NCI-H82 treated with DMSO at 0.1 percent for 48 hours (cell line): ENCODE measurements at regions not wholly inside any gene's neighbourhood (a gene's known extent, or its start where the extent isn't known, plus 50 kb on each side); places are given as distances from the start of the nearest gene placed in this dataset.
"Not testable (repeated sequence)": the region's sequence is repeated elsewhere in the genome, so short reads cannot be mapped to it uniquely, and the experiment has no call there.

Source experiments
- DNase-seq: peaks from one replicate; lab custom pipeline; 2025; ENCODE audit not compliant: unreplicated experiment; lab: John Stamatoyannopoulos, UW

- DNase-seq, result not testable (repeated sequence)
These were observed 61.3 kb downstream of the SYF2 start for GRCh38 chr1:25171013-25171412.

DNA sequence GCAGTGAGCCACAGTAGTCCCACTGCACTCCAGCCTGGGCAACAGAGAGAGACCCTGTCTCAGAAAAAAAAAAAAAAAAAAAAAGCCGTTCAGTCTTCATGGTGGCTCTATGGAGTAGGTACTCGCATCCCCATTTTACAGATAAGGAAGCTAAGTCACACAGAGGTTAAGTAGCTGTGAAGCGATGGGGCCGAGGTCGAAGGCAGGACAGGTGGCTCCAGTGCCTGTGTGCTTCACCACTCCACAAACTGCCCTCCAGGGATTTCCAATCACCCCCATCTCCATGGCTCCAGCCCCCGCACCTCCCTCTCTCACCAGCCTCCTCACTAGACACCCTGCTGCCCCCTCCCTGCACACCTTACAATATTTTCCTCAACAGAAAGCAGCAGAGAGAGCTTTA, 61.9 kb downstream of the SYF2 start:
- no peak for DNase-seq

- DNase-seq, result no peak
These were observed 62.7 kb downstream of the SYF2 start for GRCh38 chr1:25169610-25170009.

DNA sequence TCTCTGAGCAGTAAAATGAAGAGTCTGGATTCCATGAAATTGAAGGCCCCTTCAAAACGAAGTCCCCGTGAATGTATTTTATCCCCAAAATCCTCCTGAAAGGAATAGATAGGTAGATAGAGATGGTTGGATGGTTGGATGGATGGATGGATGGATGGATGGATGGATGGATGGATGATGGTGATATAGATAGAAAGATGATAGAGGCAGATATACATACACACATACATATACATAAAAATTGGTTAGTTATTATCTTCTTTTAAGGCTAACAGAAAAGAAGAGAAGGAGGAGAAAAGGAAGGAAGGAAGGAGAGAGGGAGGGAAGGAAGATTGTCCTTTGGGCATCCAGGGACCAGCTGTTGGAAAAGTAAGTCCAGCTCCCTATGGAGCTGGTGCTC, 63.1 kb downstream of the SYF2 start:
- no peak for DNase-seq

DNA sequence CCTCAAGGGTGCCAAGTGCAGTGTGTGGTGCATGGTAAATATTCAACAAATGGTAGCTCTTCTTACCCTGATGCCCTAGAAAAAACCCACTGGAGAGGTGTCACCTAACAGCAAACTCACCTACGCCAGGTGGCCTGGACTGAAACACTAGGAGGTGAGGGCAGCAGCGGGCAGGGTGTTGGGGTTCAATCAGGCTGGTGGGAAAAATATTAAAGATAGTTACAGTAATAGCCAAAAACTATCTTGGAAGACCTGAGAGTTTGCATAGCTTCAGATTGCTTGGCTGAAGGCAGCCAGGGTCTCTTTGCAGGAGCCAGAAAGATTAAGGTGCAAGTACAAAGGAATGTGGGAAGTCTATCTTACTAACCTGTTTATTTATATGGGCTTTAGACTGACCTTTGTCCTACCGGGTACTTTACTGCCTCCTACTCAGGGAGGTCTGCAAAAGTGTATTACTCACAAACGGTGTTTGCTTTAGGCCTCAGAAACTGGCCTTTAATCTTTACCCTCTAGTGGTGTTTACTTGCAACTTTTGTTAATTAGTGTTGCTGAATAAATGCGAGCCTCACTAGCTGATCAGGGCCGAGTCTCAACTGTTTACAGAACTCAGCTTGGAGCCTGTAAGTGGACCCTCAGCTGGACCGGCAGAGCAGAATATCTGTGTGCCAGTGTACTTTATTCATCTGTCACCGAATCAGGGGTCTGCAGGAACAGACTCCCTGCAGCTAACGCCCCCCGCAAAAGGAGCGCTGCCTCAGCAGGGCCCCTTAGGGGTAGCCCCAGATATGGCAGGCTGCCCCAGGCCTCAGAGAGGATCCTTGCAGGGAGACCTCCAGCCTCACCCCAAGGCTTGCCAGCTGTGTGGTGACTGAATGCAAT, 63.9 kb downstream of the SYF2 start:
- DNase-seq, result no peak

DNA sequence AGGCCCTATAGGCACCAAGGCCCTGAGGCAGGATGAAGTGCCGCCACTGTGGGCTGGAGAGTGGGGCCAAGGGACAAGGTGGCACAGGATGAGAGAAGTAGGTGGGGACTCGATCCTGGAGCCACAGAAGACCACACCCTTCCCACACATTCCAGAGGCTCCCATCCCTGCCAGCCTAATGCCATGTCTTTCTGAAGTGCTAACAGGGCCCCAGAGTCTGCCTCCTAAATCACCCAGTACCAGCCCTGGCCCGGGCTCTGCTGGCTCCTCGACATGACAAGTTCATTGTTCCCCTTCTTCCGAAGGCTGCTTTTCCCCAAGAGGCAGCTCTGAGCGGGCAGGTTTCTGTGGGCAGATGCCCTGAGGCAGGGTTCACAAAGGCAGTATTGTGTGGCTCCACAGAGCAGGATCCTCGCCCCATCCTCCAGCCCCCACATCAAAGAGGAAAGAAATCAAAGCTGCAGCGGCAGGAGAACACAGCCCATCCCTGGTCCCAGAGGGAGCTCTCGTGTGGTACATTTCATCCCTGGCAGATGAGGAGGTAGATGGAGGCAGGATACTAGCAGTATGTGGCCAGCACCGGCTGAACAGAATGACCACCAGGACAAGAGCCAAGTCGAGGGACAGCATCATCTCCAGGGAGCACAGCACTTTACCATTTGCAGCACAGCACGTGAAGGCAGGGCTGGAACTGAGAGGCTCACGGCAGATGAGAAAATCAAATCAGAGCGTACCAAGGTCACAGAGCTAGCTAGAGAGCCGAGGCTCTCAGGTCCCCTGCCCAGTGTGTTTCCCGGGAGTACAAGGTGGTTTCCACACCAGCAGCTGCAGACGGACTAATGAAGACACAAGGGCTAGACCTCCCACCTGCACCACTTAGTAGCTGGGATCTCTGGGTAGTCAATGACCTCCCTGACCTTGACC, 64.8 kb downstream of the SYF2 start:
- no peak for DNase-seq

DNA sequence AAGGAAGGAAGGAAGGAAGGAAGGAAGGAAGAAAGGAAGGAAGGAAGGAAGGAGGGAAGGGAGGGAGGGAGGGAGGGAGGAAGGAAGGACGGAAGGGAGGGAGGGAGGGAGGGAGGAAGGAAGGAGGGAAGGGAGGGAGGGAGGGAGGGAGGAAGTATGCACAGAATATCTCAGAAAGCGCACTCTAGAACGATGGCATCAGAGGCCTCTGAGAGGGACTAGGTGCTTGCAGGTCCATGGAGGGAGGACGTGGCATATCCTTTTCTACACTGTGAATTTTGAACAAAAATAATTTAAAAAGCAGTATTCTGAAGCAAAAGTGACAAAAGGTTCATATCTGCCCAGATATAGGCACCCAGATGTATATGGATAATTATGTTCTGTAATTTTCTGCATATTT, 65.5 kb downstream of the SYF2 start:
- no peak for DNase-seq

DNA sequence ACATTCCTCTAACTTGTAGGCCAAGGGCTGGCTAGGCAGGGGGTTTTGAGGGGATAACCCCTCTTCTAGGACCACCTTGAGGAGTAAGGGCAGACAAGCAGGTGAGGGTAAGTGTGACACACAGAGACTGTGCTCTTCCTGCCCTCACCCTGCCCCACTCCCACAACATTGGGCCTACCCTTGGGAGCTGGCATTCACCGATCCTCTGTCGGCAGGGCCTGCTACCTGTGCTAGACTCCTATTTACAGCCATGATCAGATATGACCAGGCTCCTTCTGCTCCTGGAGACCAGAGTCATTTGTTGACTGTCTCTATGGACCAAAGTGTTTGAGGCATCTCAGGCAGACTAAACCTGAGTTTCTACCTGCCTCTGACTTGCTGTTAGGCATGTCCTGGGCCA, 68.3 kb downstream of the SYF2 start:
- DNase-seq, result no peak

- DNase-seq, result no peak
These were observed 70.3 kb downstream of the SYF2 start for GRCh38 chr1:25161981-25162380.

DNA sequence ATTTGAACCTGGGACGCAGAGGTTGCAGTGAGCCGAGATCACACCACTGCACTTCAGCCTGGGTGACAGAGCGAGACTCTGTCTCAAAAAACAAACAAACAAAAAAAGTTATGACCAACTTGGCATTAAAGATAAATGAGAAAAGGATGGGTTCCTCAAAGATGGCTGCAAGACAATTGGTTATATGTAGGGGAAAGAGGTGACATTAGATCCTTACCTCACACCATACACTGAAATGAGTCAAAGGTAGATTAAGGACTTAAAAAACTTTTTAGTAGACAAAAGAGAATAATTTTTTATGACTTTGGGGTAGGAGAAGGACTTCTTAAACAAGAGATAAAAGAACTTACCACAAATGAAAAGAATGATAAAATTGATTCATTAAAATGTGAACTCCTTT, 74.5 kb downstream of the SYF2 start:
- no peak for DNase-seq

DNA sequence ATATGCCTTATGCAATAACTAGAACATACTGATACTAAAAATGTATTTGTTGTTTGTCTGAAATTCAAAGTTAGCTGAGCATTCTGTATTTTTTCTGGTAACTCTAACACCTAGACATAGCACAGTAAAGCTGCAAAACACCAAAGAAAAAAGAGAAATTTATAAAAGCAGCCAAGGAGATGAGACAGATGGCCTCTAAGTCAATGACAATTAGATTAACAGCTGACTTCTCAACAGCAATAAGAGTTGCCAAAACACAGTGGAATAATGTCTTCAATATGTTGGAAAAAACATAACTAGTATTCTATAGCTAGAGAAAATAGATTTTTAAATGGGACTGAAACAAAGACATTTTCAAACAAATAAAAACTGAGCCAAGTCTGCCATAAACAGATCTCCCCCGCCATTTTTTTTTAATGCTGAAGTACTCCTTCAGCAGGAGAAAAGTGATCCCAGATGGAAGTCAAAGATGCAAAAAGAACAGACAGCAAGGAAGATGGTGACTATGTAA, 81.3 kb downstream of the SYF2 start:
- DNase-seq, result no peak

- no peak for DNase-seq
These were observed 83.5 kb downstream of the SYF2 start for GRCh38 chr1:25148673-25149300.

- no peak for DNase-seq
These were observed 85.8 kb downstream of the SYF2 start for GRCh38 chr1:25146451-25146855.

DNA sequence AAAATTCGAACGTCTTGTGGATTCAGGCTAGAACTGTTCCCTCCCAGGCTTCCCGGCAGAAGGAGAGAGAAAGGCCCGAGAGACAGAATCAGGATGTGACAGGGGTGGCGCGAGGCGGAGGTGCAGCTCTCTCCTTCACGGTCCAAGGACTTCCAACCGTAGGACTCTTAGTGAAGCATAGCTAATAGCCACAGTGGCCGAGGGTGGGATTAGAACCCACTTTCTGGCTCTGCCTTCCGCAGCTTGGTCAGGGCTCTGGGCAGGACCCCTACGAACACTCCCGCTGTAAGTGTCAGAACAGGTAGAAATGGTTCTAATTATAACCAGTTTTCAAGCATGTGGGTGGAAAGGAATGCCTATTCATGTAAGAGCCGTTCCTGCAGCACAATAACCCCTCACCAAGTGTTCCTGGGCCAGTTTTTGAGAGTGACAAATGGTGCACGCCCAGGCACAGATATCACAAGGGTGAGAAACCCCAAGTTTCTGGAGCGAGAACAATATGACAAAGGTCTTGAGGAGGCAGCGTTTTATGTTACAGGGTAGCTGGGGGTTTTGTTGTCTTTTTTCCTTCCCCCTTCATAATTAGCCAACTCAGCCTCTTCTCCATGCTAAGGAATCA, 86.4 kb downstream of the SYF2 start:
- no peak for DNase-seq

DNA sequence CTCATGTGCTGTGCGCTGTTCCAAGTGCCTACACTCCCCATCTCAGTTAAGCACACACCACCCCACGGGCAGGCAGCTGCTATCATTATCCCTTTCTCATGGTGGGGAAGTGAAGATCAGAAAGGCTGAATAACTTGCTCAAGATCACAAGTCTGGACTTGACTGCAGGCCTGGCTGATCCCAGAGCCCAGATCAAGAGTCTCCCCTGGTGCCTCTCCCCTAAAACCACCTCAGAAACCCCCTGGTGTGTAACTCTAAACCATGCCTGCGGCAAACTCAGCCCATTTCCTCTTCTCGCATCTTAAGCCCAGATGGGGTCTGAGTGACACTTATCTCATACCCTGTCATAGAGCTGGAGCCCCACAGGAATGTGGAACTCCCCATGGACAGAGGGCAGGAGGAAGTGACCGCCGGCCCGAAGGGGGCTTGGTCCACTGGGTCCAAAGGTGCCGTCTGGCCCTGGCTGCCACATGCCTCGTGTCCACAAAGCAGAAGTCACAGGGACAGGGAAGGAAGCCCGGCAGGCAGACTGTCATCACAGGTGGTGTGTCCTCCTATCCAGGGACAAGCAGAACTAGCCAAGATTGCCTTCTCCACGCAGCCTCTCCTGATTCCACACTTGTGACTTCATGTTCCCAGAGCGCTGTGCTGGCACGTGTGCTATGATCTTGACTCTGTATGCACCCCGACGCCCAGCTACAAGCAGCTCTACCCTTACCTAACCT, 92.1 kb downstream of the SYF2 start:
- no peak for DNase-seq

GRCh38 chr1:25137521-25138395, 94.5 kb downstream of the SYF2 start:
- no peak for DNase-seq

DNA sequence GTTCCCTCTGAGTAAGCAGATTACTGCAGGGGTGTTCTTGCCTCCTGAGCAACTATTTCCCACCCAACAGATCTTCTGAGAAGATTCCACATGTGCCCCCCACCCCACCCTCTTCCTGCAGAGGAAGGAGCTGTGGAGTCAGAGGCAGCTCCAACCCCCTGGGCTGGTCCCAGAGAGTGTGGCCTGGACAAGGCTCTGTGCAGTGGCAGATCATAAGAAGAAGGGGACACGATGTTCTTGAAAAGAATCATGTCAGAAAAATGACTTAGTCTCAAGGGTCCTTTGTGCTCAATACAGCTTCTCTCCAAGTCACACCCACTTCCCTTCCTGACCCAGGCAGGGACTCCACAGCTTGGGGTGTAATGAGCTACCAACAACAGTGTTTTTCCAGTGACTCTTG, 95.2 kb downstream of the SYF2 start:
- no peak for DNase-seq

- DNase-seq, result no peak
These were observed 96.4 kb downstream of the SYF2 start for GRCh38 chr1:25135909-25136308.

GRCh38 chr1:25134801-25135461, 97.4 kb downstream of the SYF2 start:
- DNase-seq, result no peak
